Loucy (cell line): ENCODE measurements at regions not wholly inside any gene's neighbourhood (a gene's known extent, or its start where the extent isn't known, plus 50 kb on each side); places are given as distances from the start of the nearest gene placed in this dataset.

Experiments used
- CTCF ChIP-seq: fragments of 200-600 bp; sonication (generic); conservative IDR thresholded peaks from 2 replicates; pipeline ENCODE4 v1.5.1; 2014; ENCODE audit warnings: mild to moderate bottlenecking, antibody characterized with exemption, low read length
- EZH2phosphoT487 ChIP-seq: fragments of 200-600 bp; IDR thresholded peaks from 2 replicates; pipeline ENCODE4 v1.6.1; 2018; ENCODE audit warnings: antibody characterized with exemption, mild to moderate bottlenecking, moderate library complexity, borderline replicate concordance

DNA sequence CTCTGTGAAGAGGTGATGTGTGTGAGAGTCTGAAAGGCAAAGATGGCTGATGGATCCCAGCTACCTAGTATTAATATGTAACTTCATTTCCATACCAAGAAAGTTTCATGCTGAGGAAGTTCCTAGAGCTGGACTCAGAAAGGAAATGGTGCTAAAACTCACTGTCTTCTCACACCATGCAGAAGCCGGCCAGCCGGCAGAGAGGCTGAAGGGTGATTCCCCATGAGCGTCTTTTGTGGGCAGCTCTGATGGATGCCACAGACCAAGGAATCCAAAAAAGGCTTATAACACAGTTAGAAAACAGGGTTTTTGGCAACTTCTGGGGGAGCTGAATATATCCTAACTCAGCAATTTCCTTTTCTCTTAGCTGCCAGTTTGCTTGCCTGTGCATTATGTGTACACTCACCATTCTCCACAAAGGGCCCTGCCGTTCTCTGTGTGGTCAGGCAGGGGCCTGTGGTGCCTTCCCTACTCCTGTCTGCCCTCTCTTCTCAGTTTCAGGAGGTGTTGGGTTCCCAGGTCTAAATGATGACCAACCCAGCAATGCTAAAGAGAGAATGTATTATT is 289.4 kb downstream of the MTX2 start:
- TF ChIP-seq CTCF (no peak), EZH2phosphoT487 (no peak)
